GM12801 (cell line): ENCODE measurements at regions not wholly inside any gene's neighbourhood (a gene's known extent, or its start where the extent isn't known, plus 50 kb on each side); places are given as distances from the start of the nearest gene placed in this dataset.

Experiments used
- CTCF ChIP-seq: IDR thresholded peaks from one replicate; pipeline ENCODE4 v1.5.1; 2011; ENCODE audit warnings: control low read depth; ENCODE audit not compliant: insufficient read length; ENCODE audit errors: extremely low read depth

- TF ChIP-seq CTCF: no peak
Observed at GRCh38 chr1:30366911-30367310, 356.5 kb downstream of the MATN1 start.

- TF ChIP-seq CTCF: no peak
Observed at GRCh38 chr1:30366199-30366598, 357.2 kb downstream of the MATN1 start.

- TF ChIP-seq CTCF: no peak
Observed at GRCh38 chr1:30365596-30365995, 357.8 kb downstream of the MATN1 start.

- no peak for TF ChIP-seq CTCF
Observed at GRCh38 chr1:30363031-30363430, 360.4 kb downstream of the MATN1 start.

GRCh38 chr1:30362603-30362990 lies 360.8 kb downstream of the MATN1 start:
- TF ChIP-seq CTCF: no peak

- TF ChIP-seq CTCF: no peak
Observed at GRCh38 chr1:30360753-30361152, 362.6 kb downstream of the MATN1 start.

GRCh38 chr1:30360281-30360680 lies 363.1 kb downstream of the MATN1 start:
- TF ChIP-seq CTCF: no peak

- no peak for TF ChIP-seq CTCF
Observed at GRCh38 chr1:30359539-30360220, 363.7 kb downstream of the MATN1 start.
